HG03103 (cell line): ENCODE measurements at regions not wholly inside any gene's neighbourhood (a gene's known extent, or its start where the extent isn't known, plus 50 kb on each side); places are given as distances from the start of the nearest gene placed in this dataset.
"Not testable (repeated sequence)": the region's sequence is repeated elsewhere in the genome, so short reads cannot be mapped to it uniquely, and the experiment has no call there.

Source experiments
- ATAC-seq: cut with Tn5 transposase; IDR thresholded peaks from one replicate; pipeline ENCODE4 v1.9.1; 2021; ENCODE audit warnings: low read depth; ENCODE audit not compliant: unreplicated experiment

DNA sequence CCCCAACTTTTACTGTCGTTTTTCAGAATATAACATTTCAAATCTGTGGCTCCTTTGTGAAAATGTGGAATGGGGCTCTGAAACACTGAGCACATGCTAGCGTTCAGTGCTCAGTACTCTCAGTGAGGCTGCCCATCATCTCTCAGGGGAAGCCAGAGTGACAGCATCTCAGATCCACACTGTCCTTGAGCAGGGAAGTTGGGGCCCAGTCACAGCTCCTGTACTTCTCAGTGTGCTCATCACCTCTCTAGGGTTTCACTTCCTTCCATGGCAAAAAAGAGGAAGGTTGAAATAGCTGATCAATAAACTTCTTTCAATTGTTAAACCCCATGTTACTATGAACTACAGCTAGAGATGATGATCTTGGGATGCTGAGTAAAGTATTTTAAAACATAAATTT, 565.9 kb upstream of the SPRY2 start:
- no peak for ATAC-seq

DNA sequence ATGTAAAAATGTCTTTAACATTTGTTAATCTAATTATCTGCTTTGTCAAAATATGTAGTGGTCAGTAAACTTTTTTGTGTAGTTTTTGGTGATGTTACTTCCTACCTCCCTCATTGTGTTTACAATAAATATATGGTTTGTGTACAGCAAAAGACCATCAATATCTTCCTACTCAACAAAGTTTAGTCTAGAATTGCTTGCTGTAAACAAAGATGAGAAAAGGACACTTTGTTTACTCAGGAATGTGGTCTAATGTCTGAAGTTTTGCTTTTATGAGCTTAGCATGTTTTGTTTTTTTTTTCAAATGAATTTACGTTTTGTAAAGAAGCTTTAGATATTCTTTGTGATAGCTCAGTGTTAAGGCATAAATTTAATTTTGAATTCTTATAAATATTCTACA, 563.5 kb upstream of the SPRY2 start:
- no peak for ATAC-seq

DNA sequence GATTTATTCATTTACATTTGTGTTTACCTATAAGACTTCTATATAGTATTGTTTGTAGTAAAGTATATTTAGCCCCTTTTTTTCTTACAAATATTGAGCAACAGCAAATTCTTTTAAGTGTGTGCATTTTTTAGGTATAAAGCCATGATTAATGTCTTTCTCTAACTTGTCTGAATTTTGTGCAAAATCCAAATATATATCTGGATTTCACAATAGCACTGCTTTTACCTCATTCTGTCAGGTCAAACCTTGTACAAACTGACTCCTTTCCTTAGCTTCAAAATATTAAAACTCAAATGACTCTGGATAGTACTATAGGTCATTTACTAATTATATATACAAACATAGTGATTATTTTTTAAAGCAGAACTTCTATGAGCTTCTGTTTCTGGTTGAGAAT, 563.0 kb upstream of the SPRY2 start:
- no peak for ATAC-seq

DNA sequence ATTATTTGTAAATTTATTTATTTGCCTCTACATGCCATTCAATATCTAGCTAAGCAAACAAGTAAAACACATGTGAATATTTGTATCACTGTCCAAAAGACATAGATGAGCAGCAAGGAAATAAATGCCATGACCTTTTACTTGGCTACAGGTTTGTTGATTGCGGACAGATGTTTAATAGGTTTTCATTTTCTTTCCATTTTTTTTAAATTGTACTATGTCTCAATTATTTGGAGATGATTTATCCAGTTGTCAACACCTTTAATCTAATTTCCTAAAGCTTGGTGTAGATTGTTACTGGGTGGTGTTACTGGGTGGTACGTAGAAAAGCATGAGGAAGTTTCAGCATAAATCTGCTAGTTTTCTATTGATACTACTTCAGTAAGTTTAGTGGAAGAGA, 560.6 kb upstream of the SPRY2 start:
- no peak for ATAC-seq

DNA sequence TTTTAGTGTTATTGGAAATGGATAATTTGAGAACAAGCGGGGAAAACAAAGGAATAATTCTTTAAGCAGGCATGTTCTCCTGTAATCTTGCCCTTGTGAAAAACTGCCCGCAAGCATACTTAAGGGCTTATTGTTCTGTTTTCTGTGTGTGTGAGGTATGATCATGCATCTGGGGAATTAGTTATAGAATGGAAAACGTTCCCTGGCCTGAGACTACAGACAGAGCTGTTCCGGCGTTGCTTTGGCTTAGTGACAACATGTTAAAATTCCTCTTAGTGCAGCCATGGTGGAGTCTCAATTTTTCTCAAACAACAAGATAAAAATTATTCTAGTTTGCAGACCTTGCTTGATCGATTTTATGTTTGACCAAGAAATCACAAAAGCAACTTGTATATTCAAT, 560.2 kb upstream of the SPRY2 start:
- ATAC-seq, result no peak

DNA sequence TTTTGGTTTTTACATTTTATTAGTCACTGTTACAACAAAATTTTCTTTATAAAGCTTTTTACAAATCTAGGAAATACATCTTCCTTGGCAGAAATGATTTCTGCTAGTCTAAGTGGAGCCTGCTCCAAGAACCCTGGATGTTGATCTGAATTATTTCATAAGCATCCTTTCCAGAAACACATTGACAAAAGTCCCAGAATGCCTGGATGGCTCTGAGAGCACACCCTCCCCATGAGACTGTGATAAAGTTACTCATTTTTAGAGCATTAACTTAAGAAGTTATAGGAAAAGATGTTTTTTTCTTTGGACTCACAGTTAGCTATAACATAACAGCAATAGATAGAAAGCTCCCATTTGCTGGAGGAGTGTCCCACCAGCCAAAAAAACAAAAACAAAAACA, 559.6 kb upstream of the SPRY2 start:
- no peak for ATAC-seq

DNA sequence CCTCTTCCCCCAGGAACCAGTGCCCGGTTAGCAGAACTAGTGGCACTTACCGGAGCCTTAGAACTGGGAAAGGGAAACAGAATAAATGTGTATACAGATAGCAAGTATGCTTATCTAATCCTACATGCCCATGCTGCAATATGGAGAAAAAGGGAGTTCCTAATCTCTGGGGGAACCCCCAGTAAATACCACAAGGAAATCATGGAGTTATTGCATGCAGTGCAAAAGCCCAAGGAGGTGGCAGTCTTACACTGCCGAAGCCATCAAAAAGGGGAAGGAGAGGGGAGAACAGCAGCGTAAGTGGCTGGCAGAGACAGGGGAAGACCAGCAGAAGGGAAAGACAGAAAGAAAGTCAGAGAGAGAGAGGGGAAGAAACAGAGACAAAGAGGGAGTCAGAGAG, 556.7 kb upstream of the SPRY2 start:
- not testable (repeated sequence) for ATAC-seq

DNA sequence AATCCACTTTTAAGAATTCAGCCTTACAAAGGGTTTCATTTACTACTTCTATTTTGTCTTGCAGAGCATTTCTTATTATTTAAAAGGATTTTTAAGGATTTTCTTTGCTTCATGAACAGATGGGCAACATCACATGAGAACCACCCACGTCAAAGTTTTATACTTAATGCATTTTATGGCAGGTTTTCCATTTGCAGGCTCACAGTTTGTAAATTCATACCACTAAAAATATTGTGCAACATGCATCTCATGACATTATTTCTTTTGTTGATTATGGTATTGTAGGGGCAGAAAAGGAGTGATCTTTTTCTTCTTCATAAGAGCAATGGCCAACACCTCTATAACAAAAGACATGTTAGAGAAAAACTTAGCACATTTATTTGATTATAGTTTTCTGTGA, 554.0 kb upstream of the SPRY2 start:
- ATAC-seq, result no peak

DNA sequence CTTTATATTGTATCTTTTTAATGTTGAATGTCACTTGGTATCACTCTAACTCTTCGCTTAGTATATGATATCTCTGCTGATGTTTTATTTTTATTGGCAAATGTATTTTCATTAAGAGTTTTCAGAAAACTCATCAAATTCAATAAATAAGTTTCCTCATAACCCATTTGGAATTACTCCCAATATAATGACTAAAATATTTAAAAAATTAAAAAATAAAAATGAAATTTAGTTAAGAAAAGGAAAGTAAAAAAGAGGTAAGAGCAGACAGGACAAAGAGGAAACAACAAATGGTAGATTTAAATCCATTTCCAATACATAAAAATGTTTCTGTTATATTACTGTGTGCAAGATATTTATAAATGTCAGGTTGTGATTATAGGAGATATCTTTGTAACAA, 548.9 kb upstream of the SPRY2 start:
- no peak for ATAC-seq

DNA sequence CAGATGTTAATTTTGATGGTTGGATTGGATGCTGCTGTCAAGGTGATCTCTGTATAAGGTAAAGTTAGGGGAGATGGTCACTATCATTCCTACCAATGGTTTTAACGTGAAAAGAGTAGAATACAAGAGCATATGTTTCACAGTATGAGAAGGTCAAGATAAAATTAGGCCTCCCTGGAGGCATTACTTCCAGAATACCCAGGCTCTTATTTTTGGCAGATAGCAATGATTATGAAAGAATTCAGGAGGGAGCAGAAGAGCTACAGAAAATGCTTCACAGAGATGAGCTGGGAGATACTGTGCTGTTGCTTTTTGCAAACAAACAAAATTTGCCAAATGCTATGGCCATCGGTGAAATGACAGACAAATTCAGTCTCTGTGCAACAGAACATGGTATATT, 547.5 kb upstream of the SPRY2 start:
- ATAC-seq, result no peak

DNA sequence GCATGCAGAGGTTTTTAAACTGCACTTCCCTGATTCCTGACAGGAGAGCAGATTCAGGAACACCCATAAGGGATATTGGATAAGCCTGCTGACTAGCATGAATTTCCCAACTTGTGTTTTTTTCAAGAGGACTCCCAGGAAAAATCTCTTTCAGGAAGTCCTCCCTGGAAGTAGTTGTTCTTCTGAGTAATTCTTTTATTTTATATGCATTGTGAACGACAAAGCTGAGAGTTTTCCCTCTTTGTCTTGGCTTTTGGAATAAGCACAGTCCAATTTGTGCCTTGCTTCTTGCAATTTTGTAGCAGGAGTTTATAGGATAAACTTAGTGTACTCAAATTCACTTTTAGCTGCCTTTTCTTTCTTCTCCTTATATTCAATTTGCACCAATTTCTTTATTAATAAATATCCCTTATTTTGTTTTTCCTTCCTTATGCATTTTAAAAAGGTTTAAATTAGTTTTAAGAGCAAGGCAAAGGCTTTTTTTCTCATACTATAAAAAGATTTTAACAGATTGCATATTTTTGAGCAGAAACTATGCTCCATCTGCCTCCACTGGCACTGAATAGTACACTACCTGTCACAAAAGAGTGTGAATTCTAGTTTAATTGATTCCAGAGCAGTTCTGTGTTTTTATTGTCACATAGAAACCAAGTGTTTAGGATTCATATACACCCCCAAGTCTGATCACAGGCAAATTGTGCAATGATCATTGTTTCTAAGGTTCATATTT, 543.3 kb upstream of the SPRY2 start:
- no peak for ATAC-seq

DNA sequence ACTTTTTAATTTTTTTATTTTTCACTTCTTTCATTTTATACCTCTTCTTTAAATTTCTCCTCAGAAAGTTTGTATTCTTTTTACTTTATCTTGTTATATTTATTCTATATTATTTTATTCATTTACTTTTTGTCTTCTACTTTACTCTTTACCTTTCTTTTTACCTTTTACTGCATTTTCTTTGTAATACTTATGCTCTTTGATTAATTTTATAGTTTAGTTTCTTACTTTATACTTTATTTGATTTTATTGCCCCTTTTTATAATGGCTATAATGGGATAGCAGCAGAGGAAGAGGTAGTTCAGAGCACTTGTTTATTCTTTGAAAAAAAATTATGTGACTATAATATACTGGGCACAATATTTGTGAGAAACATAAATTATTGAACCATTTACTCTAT, 542.6 kb upstream of the SPRY2 start:
- no peak for ATAC-seq

DNA sequence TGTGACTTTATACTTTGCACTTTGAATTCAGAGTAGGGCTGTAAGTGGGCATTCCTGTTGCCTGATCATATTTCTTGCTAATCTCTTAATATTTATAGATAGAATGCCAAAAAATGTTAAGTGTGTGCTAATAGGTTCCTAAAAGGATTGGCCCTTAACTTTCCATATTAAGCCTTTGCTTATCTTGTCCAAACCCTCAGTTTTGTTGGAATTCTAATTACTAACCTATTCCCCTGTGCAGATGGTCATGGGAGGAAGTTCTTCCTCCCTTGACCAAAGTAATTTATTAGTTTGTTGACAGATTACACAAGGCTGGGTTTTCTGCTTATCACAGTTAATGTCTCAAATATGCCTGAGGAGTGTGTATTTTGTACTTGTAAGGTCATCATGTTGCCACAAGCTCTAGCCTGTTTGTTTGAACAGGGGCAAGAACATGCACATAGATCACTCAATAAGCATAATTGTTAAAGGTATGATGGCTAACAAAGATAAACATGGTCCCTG, 541.1 kb upstream of the SPRY2 start:
- no peak for ATAC-seq

DNA sequence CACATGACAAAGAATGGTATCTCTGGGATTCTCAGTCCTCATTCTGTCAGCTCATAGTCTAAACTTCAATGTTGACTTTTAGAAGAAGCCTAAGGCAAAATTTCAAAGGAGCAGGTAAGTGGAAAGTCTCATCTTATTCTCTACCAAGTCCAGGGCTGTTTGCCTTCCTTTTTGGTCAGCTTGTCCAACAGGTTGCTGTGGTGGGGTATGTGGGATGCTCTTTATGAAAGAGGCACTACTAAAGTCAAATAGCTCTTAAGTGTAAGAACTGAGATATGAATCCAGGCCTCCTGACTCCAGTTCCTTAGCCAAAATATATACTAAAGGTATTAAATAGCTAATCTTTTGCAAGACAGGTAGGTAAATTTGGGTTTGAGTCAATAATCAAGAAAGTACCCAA, 540.6 kb upstream of the SPRY2 start:
- ATAC-seq, result no peak

DNA sequence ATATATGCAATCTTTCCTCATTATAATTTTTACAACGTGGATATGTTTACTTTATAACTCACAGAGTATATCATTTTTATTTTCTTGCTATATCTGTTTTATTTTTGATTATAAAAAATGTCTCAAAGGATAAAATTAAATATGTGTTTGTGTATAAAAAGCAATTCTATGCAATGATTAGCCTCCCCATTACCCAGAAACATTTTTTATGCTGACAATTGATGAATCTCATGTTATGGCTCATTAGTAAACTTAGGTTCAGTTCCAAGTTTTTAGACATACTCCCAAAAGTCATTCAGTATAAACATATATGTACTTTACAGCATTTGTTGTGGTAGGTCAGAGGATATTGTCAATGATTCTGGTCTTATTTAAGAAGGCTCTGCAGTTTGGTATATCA, 540.1 kb upstream of the SPRY2 start:
- no peak for ATAC-seq

DNA sequence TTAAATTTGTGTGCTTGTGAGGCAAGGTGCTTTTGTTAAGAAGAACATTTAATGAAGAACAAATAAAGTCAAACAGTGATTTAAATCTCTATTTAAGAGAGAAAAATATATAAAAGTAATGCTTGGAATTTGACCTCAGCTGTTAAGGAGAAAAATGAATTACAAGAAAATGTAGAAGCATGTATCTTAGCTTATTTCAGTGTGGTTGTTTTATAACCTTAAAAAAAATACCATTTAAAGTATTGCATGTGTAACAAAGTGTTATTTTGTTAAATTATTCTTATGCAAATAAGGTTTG, 537.0 kb upstream of the SPRY2 start:
- no peak for ATAC-seq

DNA sequence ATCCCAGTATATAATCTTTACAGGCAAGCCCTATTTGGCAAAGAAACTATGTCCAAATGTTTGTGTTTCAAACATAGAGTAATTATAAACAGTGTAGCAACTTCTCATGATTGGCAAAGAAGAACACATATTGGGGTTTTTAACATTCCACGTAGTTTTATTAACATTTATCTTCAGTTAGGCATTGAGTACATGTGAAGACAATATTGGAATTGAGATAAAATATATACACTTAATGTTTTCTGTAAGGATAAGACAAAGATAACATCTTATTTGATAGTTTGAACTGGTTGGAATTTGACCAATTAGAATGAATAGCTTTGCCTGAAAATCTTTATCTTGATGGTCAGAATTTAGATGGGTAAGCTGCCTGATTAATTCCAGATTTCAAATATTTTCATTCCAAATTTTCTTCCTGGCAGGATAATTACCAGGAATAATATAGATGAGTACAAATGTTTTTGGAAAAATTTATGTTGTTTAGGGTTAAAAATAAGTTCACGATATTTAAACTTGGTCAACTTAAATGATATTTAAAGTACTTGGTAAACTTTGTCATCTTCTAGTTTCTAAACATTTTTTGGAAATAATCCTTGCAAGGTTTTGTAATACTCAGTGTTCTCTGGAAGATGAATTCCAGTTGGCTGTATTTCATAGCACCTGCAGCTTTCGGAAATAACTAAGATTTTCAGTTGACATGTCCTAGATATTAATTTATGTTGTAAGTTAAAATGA, 536.5 kb upstream of the SPRY2 start:
- no peak for ATAC-seq

DNA sequence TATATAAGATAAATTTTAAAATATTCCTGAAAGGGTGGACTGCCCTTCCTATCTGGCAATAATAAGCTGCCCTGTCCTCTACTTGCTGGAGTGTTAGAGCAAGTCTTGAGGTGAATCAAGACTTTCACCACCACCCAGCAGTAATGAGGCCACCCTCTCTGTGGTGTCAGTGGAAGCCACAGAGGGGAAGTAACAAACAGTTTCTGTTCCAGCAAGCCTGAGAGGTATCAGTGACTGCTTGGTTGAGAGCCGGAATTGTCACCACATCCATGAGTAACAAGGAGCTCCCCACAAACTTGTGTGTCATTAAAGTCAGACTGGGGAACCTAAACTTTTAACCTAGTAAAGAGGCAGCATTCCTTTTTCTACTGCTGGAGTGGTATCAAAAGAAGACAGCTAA, 532.7 kb upstream of the SPRY2 start:
- no peak for ATAC-seq

DNA sequence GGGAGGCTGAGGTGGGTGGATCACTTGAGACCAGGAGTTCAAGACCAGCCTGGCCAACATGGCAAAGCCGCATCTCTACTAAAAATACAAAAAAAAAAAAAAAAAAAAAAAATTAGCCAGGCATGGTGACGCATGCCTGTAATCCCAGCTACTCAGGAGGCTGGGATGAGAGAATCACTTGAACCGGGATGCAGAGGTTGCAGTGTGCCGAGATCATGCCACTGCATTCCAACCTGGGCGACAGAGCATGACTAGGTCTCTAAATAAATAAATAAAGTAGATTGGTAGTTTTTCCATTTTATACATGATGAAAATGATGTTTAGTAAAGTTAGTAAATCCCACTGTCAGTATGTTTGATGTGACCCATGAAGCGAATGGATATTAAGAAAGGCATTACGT, 531.0 kb upstream of the SPRY2 start:
- not testable (repeated sequence) for ATAC-seq

DNA sequence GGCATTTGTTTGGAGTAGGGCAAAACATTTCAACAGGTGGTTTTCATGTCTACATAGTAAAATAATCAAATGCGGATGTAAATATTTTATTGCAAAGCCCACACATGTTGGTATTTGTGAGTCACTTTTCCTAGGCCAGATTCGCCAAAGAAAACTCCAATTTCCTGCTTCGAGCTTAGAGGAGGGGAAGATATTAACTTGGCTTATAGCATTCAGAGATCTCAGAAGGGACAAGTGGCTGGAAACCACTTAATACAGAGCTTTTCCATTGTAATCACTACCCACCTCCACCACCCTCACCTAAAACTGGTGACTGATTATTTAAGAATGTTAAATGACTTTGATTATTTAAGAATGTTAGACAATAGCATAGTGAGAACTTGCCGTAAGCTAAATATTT, 530.6 kb upstream of the SPRY2 start:
- ATAC-seq, result no peak

DNA sequence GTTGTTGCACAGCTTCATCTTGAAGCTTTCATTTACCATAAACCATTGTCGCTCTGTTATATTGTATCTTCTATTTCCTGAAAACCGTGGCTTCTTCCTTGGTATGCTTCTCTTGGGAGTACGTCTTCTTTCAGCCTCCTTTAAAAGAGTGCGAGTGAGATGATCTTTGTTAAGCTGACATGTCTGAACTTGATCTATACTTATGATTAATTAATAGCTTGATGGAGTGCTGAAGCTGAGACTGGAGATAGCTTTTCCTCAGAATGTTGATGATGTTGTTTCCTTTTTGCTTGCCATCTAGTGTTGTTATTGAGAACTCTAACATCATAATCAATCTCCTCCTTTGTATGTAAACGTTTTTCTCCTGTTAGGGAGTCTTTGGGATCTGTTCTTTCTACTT, 529.3 kb upstream of the SPRY2 start:
- no peak for ATAC-seq

DNA sequence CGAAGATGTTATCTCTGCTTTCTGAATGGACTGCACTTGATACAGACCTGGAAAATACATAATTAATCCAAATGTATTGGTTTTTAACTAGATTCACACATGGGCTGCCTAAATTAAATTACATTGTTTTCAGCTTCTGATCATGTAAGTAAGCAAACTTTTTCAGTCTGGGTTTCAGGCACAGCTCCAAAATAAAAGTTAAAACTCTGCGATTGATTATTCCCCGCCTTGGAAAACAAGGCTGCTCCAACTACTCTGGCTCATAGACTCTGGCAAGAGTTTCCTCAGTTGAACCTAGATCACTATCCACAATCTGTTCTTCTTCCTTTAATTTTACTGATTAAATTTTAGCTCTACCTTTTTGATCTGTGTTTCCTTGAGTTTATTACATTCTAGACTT, 526.0 kb upstream of the SPRY2 start:
- no peak for ATAC-seq
